OCI-LY3 (cell line): ENCODE measurements at regions not wholly inside any gene's neighbourhood (a gene's known extent, or its start where the extent isn't known, plus 50 kb on each side); places are given as distances from the start of the nearest gene placed in this dataset.

Source experiments
- CTCF ChIP-seq: fragments of 200-600, 300-600 bp; sonication (generic); IDR thresholded peaks from 2 replicates; pipeline ENCODE4 v1.5.1; 2014; ENCODE audit warnings: antibody characterized with exemption, low read length, low read depth
- EZH2phosphoT487 ChIP-seq: fragments of 200-600 bp; shearing (Covaris generic); IDR thresholded peaks from 2 replicates; pipeline ENCODE4 v1.6.1; 2018; ENCODE audit warnings: antibody characterized with exemption, mixed run types, low read depth

GRCh38 chr10:110365356-110366143, 60.8 kb upstream of the SMNDC1 start:
- TF ChIP-seq CTCF = no peak
- TF ChIP-seq EZH2phosphoT487 = no peak
